ENCODE measurements at regions not wholly inside any gene's neighbourhood (a gene's known extent, or its start where the extent isn't known, plus 50 kb on each side); places are given as distances from the start of the nearest gene placed in this dataset.

GRCh38 chrX:4118666-4119530, 405.4 kb upstream of the PRKX start:
- Histone ChIP-seq H3K36me3 (ENCODE audit: insufficient read depth, low read length) (no peaks in the 10 kb centered on the region), H3K27ac (ENCODE audit: low read depth, low read length) (no peak overlapping the region)
- 94% methylated on average over 3 of the region's 8 CpGs for WGBS

GRCh38 chrX:4110964-4111363, 397.5 kb upstream of the PRKX start:
- WGBS: 69% methylated on average over 2 of the region's 2 CpGs

More at GRCh38 chrX:4118666-4119530, 405.4 kb upstream of the PRKX start:
- H3K9ac ChIP-seq (ENCODE audit: low read depth, low read length): no peak overlapping the region
- no peaks in the 10 kb centered on the region for H3K9me3 ChIP-seq (ENCODE audit: insufficient read depth, low read depth, low read length)
- no peak overlapping the region for H3K4me3 ChIP-seq (ENCODE audit: low read length)
- H3K4me1 ChIP-seq (ENCODE audit: insufficient read depth, low read length): no peaks in the 10 kb centered on the region
- no peaks in the 10 kb centered on the region for H3K27me3 ChIP-seq (ENCODE audit: insufficient read depth, low read length)

GRCh38 chrX:4094926-4095325, 381.5 kb upstream of the PRKX start:
- Histone ChIP-seq H3K27ac (ENCODE audit: low read depth, low read length) (no peak overlapping the region), H3K9ac (ENCODE audit: low read depth, low read length) (no peak overlapping the region), H3K9me3 (ENCODE audit: insufficient read depth, low read depth, low read length) (no peaks in the 10 kb centered on the region), H3K27me3 (ENCODE audit: insufficient read depth, low read length) (no peaks in the 10 kb centered on the region), H3K4me3 (ENCODE audit: low read length) (no peak overlapping the region), H3K36me3 (ENCODE audit: insufficient read depth, low read length) (no peaks in the 10 kb centered on the region), H3K4me1 (ENCODE audit: insufficient read depth, low read length) (0 out of 2 replicates have a peak, but pooled peaks cover 7% of the 10 kb centered on the region)
- 92% methylated on average over 4 of the region's 6 CpGs for WGBS

More at GRCh38 chrX:4110964-4111363, 397.5 kb upstream of the PRKX start:
- Histone ChIP-seq H3K27ac (ENCODE audit: low read depth, low read length) (no peak overlapping the region), H3K36me3 (ENCODE audit: insufficient read depth, low read length) (no peaks in the 10 kb centered on the region), H3K4me3 (ENCODE audit: low read length) (no peak overlapping the region), H3K27me3 (ENCODE audit: insufficient read depth, low read length) (no peaks in the 10 kb centered on the region), H3K9me3 (ENCODE audit: insufficient read depth, low read depth, low read length) (no peaks in the 10 kb centered on the region), H3K4me1 (ENCODE audit: insufficient read depth, low read length) (no peaks in the 10 kb centered on the region), H3K9ac (ENCODE audit: low read depth, low read length) (no peak overlapping the region)

GRCh38 chrX:4091046-4091760, 377.8 kb upstream of the PRKX start:
- no peaks in the 10 kb centered on the region for H3K9me3 ChIP-seq (ENCODE audit: insufficient read depth, low read depth, low read length)
- H3K27me3 ChIP-seq (ENCODE audit: insufficient read depth, low read length): no peaks in the 10 kb centered on the region
- no peak overlapping the region for H3K27ac ChIP-seq (ENCODE audit: low read depth, low read length)
- 42% methylated on average over 3 of the region's 6 CpGs for WGBS
- no peak overlapping the region for H3K4me3 ChIP-seq (ENCODE audit: low read length)
- 0 out of 2 replicates have a peak, but pooled peaks cover 7% of the 10 kb centered on the region for H3K4me1 ChIP-seq (ENCODE audit: insufficient read depth, low read length)
- no peaks in the 10 kb centered on the region for H3K36me3 ChIP-seq (ENCODE audit: insufficient read depth, low read length)
- H3K9ac ChIP-seq (ENCODE audit: low read depth, low read length): no peak overlapping the region

GRCh38 chrX:4059893-4060292, 346.4 kb upstream of the PRKX start:
- no peak overlapping the region for H3K9ac ChIP-seq (ENCODE audit: low read depth, low read length)
- WGBS: 100% methylated on average over 2 of the region's 2 CpGs

GRCh38 chrX:4043951-4044350, 330.5 kb upstream of the PRKX start:
- Histone ChIP-seq H3K9me3 (ENCODE audit: insufficient read depth, low read depth, low read length) (no peaks in the 10 kb centered on the region), H3K36me3 (ENCODE audit: insufficient read depth, low read length) (no peaks in the 10 kb centered on the region), H3K4me1 (ENCODE audit: insufficient read depth, low read length) (no peaks in the 10 kb centered on the region), H3K4me3 (ENCODE audit: low read length) (no peak overlapping the region), H3K9ac (ENCODE audit: low read depth, low read length) (no peak overlapping the region), H3K27me3 (ENCODE audit: insufficient read depth, low read length) (no peaks in the 10 kb centered on the region), H3K27ac (ENCODE audit: low read depth, low read length) (no peak overlapping the region)
- WGBS: 88% methylated on average over 6 of the region's 6 CpGs

More at GRCh38 chrX:4059893-4060292, 346.4 kb upstream of the PRKX start:
- no peak overlapping the region for H3K27ac ChIP-seq (ENCODE audit: low read depth, low read length)
- no peaks in the 10 kb centered on the region for H3K9me3 ChIP-seq (ENCODE audit: insufficient read depth, low read depth, low read length)
- H3K36me3 ChIP-seq (ENCODE audit: insufficient read depth, low read length): no peaks in the 10 kb centered on the region
- H3K4me3 ChIP-seq (ENCODE audit: low read length): no peak overlapping the region
- H3K27me3 ChIP-seq (ENCODE audit: insufficient read depth, low read length): no peaks in the 10 kb centered on the region
- no peaks in the 10 kb centered on the region for H3K4me1 ChIP-seq (ENCODE audit: insufficient read depth, low read length)

- 89% methylated on average over 2 of the region's 2 CpGs for WGBS
- H3K36me3 ChIP-seq (ENCODE audit: insufficient read depth, low read length): no peaks in the 10 kb centered on the region
- no peak overlapping the region for H3K27ac ChIP-seq (ENCODE audit: low read depth, low read length)
- H3K4me1 ChIP-seq (ENCODE audit: insufficient read depth, low read length): no peaks in the 10 kb centered on the region
- H3K27me3 ChIP-seq (ENCODE audit: insufficient read depth, low read length): no peaks in the 10 kb centered on the region
- no peak overlapping the region for H3K4me3 ChIP-seq (ENCODE audit: low read length)
- H3K9me3 ChIP-seq (ENCODE audit: insufficient read depth, low read depth, low read length): no peaks in the 10 kb centered on the region
- no peak overlapping the region for H3K9ac ChIP-seq (ENCODE audit: low read depth, low read length)
Measured at GRCh38 chrX:4035874-4036273, 322.4 kb upstream of the PRKX start.

GRCh38 chrX:4028151-4028550, 314.7 kb upstream of the PRKX start:
- H3K4me3 ChIP-seq (ENCODE audit: low read length): no peak overlapping the region
- 85% methylated on average over 7 of the region's 7 CpGs for WGBS
- no peaks in the 10 kb centered on the region for H3K4me1 ChIP-seq (ENCODE audit: insufficient read depth, low read length)
- H3K27me3 ChIP-seq (ENCODE audit: insufficient read depth, low read length): no peaks in the 10 kb centered on the region
- no peak overlapping the region for H3K9ac ChIP-seq (ENCODE audit: low read depth, low read length)
- no peak overlapping the region for H3K27ac ChIP-seq (ENCODE audit: low read depth, low read length)
- H3K36me3 ChIP-seq (ENCODE audit: insufficient read depth, low read length): no peaks in the 10 kb centered on the region
- H3K9me3 ChIP-seq (ENCODE audit: insufficient read depth, low read depth, low read length): no peaks in the 10 kb centered on the region

GRCh38 chrX:4005281-4005680, 291.8 kb upstream of the PRKX start:
- H3K27ac ChIP-seq (ENCODE audit: low read depth, low read length): no peak overlapping the region
- no peaks in the 10 kb centered on the region for H3K9me3 ChIP-seq (ENCODE audit: insufficient read depth, low read depth, low read length)
- H3K36me3 ChIP-seq (ENCODE audit: insufficient read depth, low read length): no peaks in the 10 kb centered on the region
- no peaks in the 10 kb centered on the region for H3K27me3 ChIP-seq (ENCODE audit: insufficient read depth, low read length)
- 98% methylated on average over 4 of the region's 5 CpGs for WGBS
- no peak overlapping the region for H3K4me3 ChIP-seq (ENCODE audit: low read length)
- no peak overlapping the region for H3K9ac ChIP-seq (ENCODE audit: low read depth, low read length)
- no peaks in the 10 kb centered on the region for H3K4me1 ChIP-seq (ENCODE audit: insufficient read depth, low read length)

GRCh38 chrX:4004822-4005221, 291.4 kb upstream of the PRKX start:
- no peak overlapping the region for H3K27ac ChIP-seq (ENCODE audit: low read depth, low read length)
- H3K4me3 ChIP-seq (ENCODE audit: low read length): no peak overlapping the region
- H3K9me3 ChIP-seq (ENCODE audit: insufficient read depth, low read depth, low read length): no peaks in the 10 kb centered on the region
- H3K9ac ChIP-seq (ENCODE audit: low read depth, low read length): no peak overlapping the region
- no peaks in the 10 kb centered on the region for H3K27me3 ChIP-seq (ENCODE audit: insufficient read depth, low read length)
- no peaks in the 10 kb centered on the region for H3K36me3 ChIP-seq (ENCODE audit: insufficient read depth, low read length)
- H3K4me1 ChIP-seq (ENCODE audit: insufficient read depth, low read length): no peaks in the 10 kb centered on the region

GRCh38 chrX:3994315-3994714, 280.9 kb upstream of the PRKX start:
- H3K27ac ChIP-seq (ENCODE audit: low read depth, low read length): no peak overlapping the region
- no CpG with 5 or more reads among the region's 1 CpG for WGBS
- H3K36me3 ChIP-seq (ENCODE audit: insufficient read depth, low read length): no peaks in the 10 kb centered on the region
- H3K4me3 ChIP-seq (ENCODE audit: low read length): no peak overlapping the region
- H3K4me1 ChIP-seq (ENCODE audit: insufficient read depth, low read length): no peaks in the 10 kb centered on the region
- H3K27me3 ChIP-seq (ENCODE audit: insufficient read depth, low read length): no peaks in the 10 kb centered on the region
- H3K9ac ChIP-seq (ENCODE audit: low read depth, low read length): no peak overlapping the region
- no peaks in the 10 kb centered on the region for H3K9me3 ChIP-seq (ENCODE audit: insufficient read depth, low read depth, low read length)
